SK-N-SH (cell line): ENCODE measurements at regions not wholly inside any gene's neighbourhood (a gene's known extent, or its start where the extent isn't known, plus 50 kb on each side); places are given as distances from the start of the nearest gene placed in this dataset.

Experiments
- CTCF ChIA-PET: fragments of 300-600, 350-600 bp; formaldehyde crosslinking; extraction: SDS; loops from one replicate; lab custom pipeline; 2021; lab: Yijun Ruan, JAX
- POLR2A ChIA-PET: fragments of 350-600 bp; sonication (Branson Sonifier 250); formaldehyde crosslinking; extraction: SDS; loops from one replicate; lab custom pipeline; 2020; ENCODE audit warnings: antibody characterized with exemption, inconsistent platforms; lab: Yijun Ruan, JAX
- DNase-seq: peaks from one replicate; pipeline ENCODE4 v3.0.0; 2012
- H2AFZ ChIP-seq: fragments of 200-600 bp; sonication (generic); 2 replicates; pipeline ENCODE4 v1.8.1; 2016; ENCODE audit warnings: antibody characterized with exemption, mild to moderate bottlenecking, low read depth
- H3F3A ChIP-seq: fragments of 200-600 bp; sonication (generic); replicated peaks from 2 replicates; pipeline ENCODE3; 2016; ENCODE audit warnings: antibody characterized with exemption, mild to moderate bottlenecking; ENCODE audit not compliant: insufficient read depth
- H3K27ac ChIP-seq, 2 experiments: fragments of 200-500 bp in 1 of 2; fragments of 200-600 bp in 1 of 2; sonication (Bioruptor generic) in 1 of 2; sonication (generic), shearing (Covaris generic) in 1 of 2; 2 replicates each; pipeline versions ENCODE4 v1.5.1 to v1.6.1; 2014 to 2016; ENCODE audit warnings: low read depth in 2 of 2, inconsistent platforms in 1 of 2, low read length in 1 of 2, mild to moderate bottlenecking in 1 of 2, mixed read lengths in 1 of 2
- H3K27me3 ChIP-seq: fragments of 200-600 bp; sonication (generic), shearing (Covaris generic); 2 replicates; pipeline ENCODE4 v1.6.1; 2016; ENCODE audit warnings: mixed run types; ENCODE audit not compliant: insufficient read depth
- H3K36me3 ChIP-seq, 2 experiments: fragments of 200-500 bp in 1 of 2; fragments of 200-600 bp in 1 of 2; sonication (Bioruptor generic) in 1 of 2; sonication (generic) in 1 of 2; replicated peaks in 1 of 2; 2 replicates each; pipeline versions ENCODE3 to v1.5.1; 2014 to 2016; ENCODE audit warnings: low read length in 1 of 2, mild to moderate bottlenecking in 1 of 2; ENCODE audit not compliant: insufficient read depth in 2 of 2, control insufficient read depth in 1 of 2
- H3K4me1 ChIP-seq, 2 experiments: fragments of 200-500 bp in 1 of 2; fragments of 200-600 bp in 1 of 2; sonication (Bioruptor generic) in 1 of 2; sonication (generic), shearing (Covaris generic) in 1 of 2; 2 replicates each; pipeline versions ENCODE4 v1.5.1 to v1.6.1; 2014 to 2016; ENCODE audit warnings: low read depth in 1 of 2, low read length in 1 of 2, mixed run types in 1 of 2; ENCODE audit not compliant: insufficient read depth in 2 of 2, control insufficient read depth in 1 of 2
- H3K4me2 ChIP-seq: fragments of 200-600 bp; sonication (generic), shearing (Covaris generic); 2 replicates; pipeline ENCODE4 v1.6.1; 2017; ENCODE audit warnings: mixed run types
- H3K4me3 ChIP-seq, 2 experiments: fragments of 200-500 bp in 1 of 2; fragments of 200-600 bp in 1 of 2; sonication (Bioruptor generic) in 1 of 2; sonication (generic), shearing (Covaris generic) in 1 of 2; 2 replicates each; pipeline versions ENCODE4 v1.5.1 to v1.8.1; 2014 to 2016; ENCODE audit warnings: low read depth in 2 of 2, inconsistent platforms in 1 of 2, low read length in 1 of 2, mild to moderate bottlenecking in 1 of 2, mixed read lengths in 1 of 2, moderate library complexity in 1 of 2
- H3K79me2 ChIP-seq: fragments of 200-600 bp; sonication (generic); 2 replicates; pipeline ENCODE4 v1.8.1; 2017; ENCODE audit warnings: mild to moderate bottlenecking; ENCODE audit not compliant: insufficient read depth
- H3K9ac ChIP-seq: fragments of 200-600 bp; sonication (generic); 2 replicates; pipeline ENCODE4 v1.6.1; 2017; ENCODE audit warnings: mixed run types
- H3K9me2 ChIP-seq: fragments of 200-600 bp; sonication (generic); 2 replicates; pipeline ENCODE4 v1.6.1; 2017; ENCODE audit warnings: mixed run types
- H3K9me3 ChIP-seq: fragments of 200-600 bp; sonication (generic); 2 replicates; pipeline ENCODE4 v1.6.1; 2017; ENCODE audit warnings: mixed run types, mild to moderate bottlenecking, moderate library complexity
- H4K20me1 ChIP-seq: fragments of 200-600 bp; sonication (generic); 2 replicates; pipeline ENCODE4 v1.6.1; 2017; ENCODE audit warnings: mild to moderate bottlenecking, mixed run types; ENCODE audit not compliant: insufficient read depth
- CTCF ChIP-seq: fragments of 200-600 bp; sonication (generic); IDR thresholded peaks from 2 replicates; pipeline ENCODE4 v1.6.1; 2017; ENCODE audit warnings: antibody characterized with exemption, mild to moderate bottlenecking, moderate library complexity
- ELF1 ChIP-seq: IDR thresholded peaks from 2 replicates; pipeline ENCODE4 v1.4.0; 2012
- MAX ChIP-seq: IDR thresholded peaks from 2 replicates; pipeline ENCODE4 v1.4.0; 2012; ENCODE audit warnings: low read depth
- MEF2A ChIP-seq: IDR thresholded peaks from 2 replicates; pipeline ENCODE4 v1.4.0; 2012; ENCODE audit warnings: low read depth, borderline replicate concordance
- PBX3 ChIP-seq: IDR thresholded peaks from 2 replicates; pipeline ENCODE4; 2012
- RAD21 ChIP-seq: IDR thresholded peaks from 2 replicates; pipeline ENCODE4 v1.6.1; 2012; ENCODE audit warnings: mild to moderate bottlenecking, low read length
- WGBS: methylation state at CpG from one replicate; pipeline ENCODE4 v1.1.6; 2017; ENCODE audit warnings: low lambda C conversion rate; 5-methylcytosine and 5-hydroxymethylcytosine counted together

- H3K36me3 ChIP-seq: no peaks in the 10 kb centered on the region
- no peak overlapping the region for H3K4me3 ChIP-seq
- H3K9me3 ChIP-seq: no peaks in the 10 kb centered on the region
- no peak overlapping the region for H3K27ac ChIP-seq
- no peak overlapping the region for H3K9ac ChIP-seq
- TF ChIP-seq MAX: no peak
- TF ChIP-seq PBX3: no peak
- no peak for TF ChIP-seq RAD21
- TF ChIP-seq ELF1: no peak
- TF ChIP-seq CTCF: no peak
- H2AFZ ChIP-seq: no peak overlapping the region
- no peaks in the 10 kb centered on the region for H3F3A ChIP-seq
- H3K4me2 ChIP-seq: no peak overlapping the region
- WGBS: 0% methylated on average over 1 of the region's 1 CpG
- H3K79me2 ChIP-seq: no peaks in the 10 kb centered on the region
- H3K4me1 ChIP-seq: peaks cover 3 to 6% of the 10 kb centered on the region in 2 experiments; a peak in 2 of 4 replicates
- no peaks in the 10 kb centered on the region for H4K20me1 ChIP-seq
- ChIA-PET CTCF (interaction anchor here (1.3 to 4.7 kb wide), 2 partner anchors 26 to 80 kb away, joined by 3 to 12 read pairs; no protein-coding TSS in a partner anchor), POLR2A (no interaction called here)
- DNase-seq: no peak
- no peaks in the 10 kb centered on the region for H3K9me2 ChIP-seq
- H3K27me3 ChIP-seq: no peaks in the 10 kb centered on the region
Measured at GRCh38 chr20:40866056-40866455, 162.6 kb upstream of the TOP1 start.

- H3K9ac ChIP-seq: no peak overlapping the region
- no peaks in the 10 kb centered on the region for H4K20me1 ChIP-seq
- no peaks in the 10 kb centered on the region for H3K9me2 ChIP-seq
- H3K27me3 ChIP-seq: no peaks in the 10 kb centered on the region
- H2AFZ ChIP-seq: no peak overlapping the region
- H3K36me3 ChIP-seq: no peaks in the 10 kb centered on the region
- peak overlapping the region; percentile 26; the same call in 1 of the 2 replicates for H3K4me2 ChIP-seq
- DNase-seq: no peak
- no peak overlapping the region for H3K27ac ChIP-seq
- no peak overlapping the region for H3K4me3 ChIP-seq
- ChIA-PET CTCF (interaction anchor here (0.6 to 4.7 kb wide), 4 partner anchors 21 to 162 kb away, joined by 3 to 12 read pairs (median 4); no protein-coding TSS in a partner anchor), POLR2A (no interaction called here)
- WGBS: 47% methylated on average over 6 of the region's 6 CpGs
- H3K79me2 ChIP-seq: no peaks in the 10 kb centered on the region
- peaks cover 0 to 6% of the 10 kb centered on the region in 2 experiments; a peak in 2 of 4 replicates for H3K4me1 ChIP-seq
- no peaks in the 10 kb centered on the region for H3K9me3 ChIP-seq
- no peaks in the 10 kb centered on the region for H3F3A ChIP-seq
- TF ChIP-seq MEF2A (peak; percentile 61; the same call in 1 of the 2 replicates), MAX (no peak)
Measured at GRCh38 chr20:40868551-40869217, 159.9 kb upstream of the TOP1 start.
